ENCODE measurements at regions not wholly inside any gene's neighbourhood (a gene's known extent, or its start where the extent isn't known, plus 50 kb on each side); places are given as distances from the start of the nearest gene placed in this dataset.
"Not testable (repeated sequence)": the region's sequence is repeated elsewhere in the genome, so short reads cannot be mapped to it uniquely, and the experiment has no call there.

- TF ChIP-seq CTCF (IDR thresholded peaks at IDR 0.05; ENCODE audit: low read depth, low read length): no peak
- no peak overlapping the region for H3K4me3 ChIP-seq (ENCODE audit: low read depth, low read length)
Measured at GRCh38 chr5:135154961-135155360, 120.9 kb upstream of the PITX1 start.

- TF ChIP-seq CTCF (IDR thresholded peaks at IDR 0.05; ENCODE audit: low read depth, low read length): no peak
- H3K4me3 ChIP-seq (ENCODE audit: low read depth, low read length): no peak overlapping the region
Measured at GRCh38 chr5:135154197-135154596, 120.2 kb upstream of the PITX1 start.

- no peak overlapping the region for H3K4me3 ChIP-seq (ENCODE audit: low read depth, low read length)
- no peak for TF ChIP-seq CTCF (IDR thresholded peaks at IDR 0.05; ENCODE audit: low read depth, low read length)
Measured at GRCh38 chr5:135153661-135154060, 119.6 kb upstream of the PITX1 start.

- no peak overlapping the region for H3K4me3 ChIP-seq (ENCODE audit: low read depth, low read length)
- no peak for TF ChIP-seq CTCF (IDR thresholded peaks at IDR 0.05; ENCODE audit: low read depth, low read length)
Measured at GRCh38 chr5:135153259-135153658, 119.2 kb upstream of the PITX1 start.

- not testable (repeated sequence) for H3K4me3 ChIP-seq (ENCODE audit: low read depth, low read length)
Measured at GRCh38 chr5:135151660-135152059, 117.6 kb upstream of the PITX1 start.

- no peak overlapping the region for H3K4me3 ChIP-seq (ENCODE audit: low read depth, low read length)
- no peak for TF ChIP-seq CTCF (IDR thresholded peaks at IDR 0.05; ENCODE audit: low read depth, low read length)
Measured at GRCh38 chr5:135151256-135151655, 117.2 kb upstream of the PITX1 start.

- no peak for TF ChIP-seq CTCF (IDR thresholded peaks at IDR 0.05; ENCODE audit: low read depth, low read length)
- H3K4me3 ChIP-seq (ENCODE audit: low read depth, low read length): no peak overlapping the region
Measured at GRCh38 chr5:135150767-135151166, 116.7 kb upstream of the PITX1 start.

GRCh38 chr5:135149956-135150723, 116.1 kb upstream of the PITX1 start:
- TF ChIP-seq CTCF (IDR thresholded peaks at IDR 0.05; ENCODE audit: low read depth, low read length): no peak
- no peak overlapping the region for H3K4me3 ChIP-seq (ENCODE audit: low read depth, low read length)

Data from WI38 (cell line).